ENCODE measurements at regions not wholly inside any gene's neighbourhood (a gene's known extent, or its start where the extent isn't known, plus 50 kb on each side); places are given as distances from the start of the nearest gene placed in this dataset.

GRCh38 chr9:119095072-119095471 lies 274.2 kb downstream of the BRINP1 start:
- TF ChIP-seq CTCF (IDR thresholded peaks at IDR 0.05) = no peak
- no peak for TF ChIP-seq POLR2A (IDR thresholded peaks at IDR 0.05)
